ENCODE measurements at regions not wholly inside any gene's neighbourhood (a gene's known extent, or its start where the extent isn't known, plus 50 kb on each side); places are given as distances from the start of the nearest gene placed in this dataset.

DNA sequence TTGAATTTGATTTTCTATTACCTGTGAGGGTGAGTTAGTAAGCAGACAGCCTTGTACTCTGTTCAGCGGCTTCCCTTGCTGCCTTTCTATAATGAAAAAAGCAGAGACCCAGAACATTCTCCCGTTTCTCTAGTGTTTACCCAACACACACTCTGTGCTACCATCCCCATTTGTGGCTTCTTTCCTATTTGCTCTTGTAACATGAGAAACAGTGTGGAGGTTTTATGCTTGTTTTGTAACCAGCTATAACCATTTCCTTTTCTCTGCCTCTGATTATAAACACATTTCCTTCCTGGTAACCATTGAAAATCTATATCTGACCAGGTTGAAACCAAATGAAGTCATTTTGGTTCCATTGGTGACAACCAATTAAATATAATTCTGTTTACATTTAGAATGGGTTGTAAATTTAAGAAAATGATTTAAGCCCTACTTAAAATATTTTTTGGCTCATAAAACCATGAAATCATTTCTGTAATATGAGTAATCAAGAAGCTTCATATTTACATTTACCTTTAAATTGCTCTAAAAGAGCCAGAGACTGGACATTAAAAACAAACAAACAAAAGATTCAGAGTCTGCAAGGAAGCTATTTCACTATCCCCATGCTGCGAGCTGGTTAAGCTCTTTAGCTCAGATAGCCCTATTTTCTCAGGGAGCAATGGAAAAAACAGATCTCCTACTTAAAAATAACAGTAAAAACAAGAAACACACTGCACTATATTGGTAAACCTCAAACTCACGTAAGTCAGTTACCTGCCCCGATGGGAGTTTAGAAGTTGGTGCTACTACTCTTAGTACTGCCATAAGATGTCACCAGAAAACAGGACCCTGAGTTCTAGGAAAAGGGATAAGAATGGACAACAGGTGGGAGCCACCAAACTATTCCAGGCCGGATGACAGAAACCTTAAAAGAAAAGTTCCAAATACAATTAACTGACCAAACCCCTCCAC is 206.5 kb upstream of the EEA1 start:
- TF ChIP-seq, protein P1, sequence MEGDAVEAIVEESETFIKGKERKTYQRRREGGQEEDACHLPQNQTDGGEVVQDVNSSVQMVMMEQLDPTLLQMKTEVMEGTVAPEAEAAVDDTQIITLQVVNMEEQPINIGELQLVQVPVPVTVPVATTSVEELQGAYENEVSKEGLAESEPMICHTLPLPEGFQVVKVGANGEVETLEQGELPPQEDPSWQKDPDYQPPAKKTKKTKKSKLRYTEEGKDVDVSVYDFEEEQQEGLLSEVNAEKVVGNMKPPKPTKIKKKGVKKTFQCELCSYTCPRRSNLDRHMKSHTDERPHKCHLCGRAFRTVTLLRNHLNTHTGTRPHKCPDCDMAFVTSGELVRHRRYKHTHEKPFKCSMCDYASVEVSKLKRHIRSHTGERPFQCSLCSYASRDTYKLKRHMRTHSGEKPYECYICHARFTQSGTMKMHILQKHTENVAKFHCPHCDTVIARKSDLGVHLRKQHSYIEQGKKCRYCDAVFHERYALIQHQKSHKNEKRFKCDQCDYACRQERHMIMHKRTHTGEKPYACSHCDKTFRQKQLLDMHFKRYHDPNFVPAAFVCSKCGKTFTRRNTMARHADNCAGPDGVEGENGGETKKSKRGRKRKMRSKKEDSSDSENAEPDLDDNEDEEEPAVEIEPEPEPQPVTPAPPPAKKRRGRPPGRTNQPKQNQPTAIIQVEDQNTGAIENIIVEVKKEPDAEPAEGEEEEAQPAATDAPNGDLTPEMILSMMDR (IDR thresholded peaks at IDR 0.05; ENCODE audit: unreplicated experiment in 3 of 3), result no peak
- no peaks in the 10 kb centered on the region for H3K36me3 Mint-ChIP-seq (ENCODE audit: low read depth)
- H3K4me1 Mint-ChIP-seq, result peaks cover 38% of the 10 kb centered on the region

DNA sequence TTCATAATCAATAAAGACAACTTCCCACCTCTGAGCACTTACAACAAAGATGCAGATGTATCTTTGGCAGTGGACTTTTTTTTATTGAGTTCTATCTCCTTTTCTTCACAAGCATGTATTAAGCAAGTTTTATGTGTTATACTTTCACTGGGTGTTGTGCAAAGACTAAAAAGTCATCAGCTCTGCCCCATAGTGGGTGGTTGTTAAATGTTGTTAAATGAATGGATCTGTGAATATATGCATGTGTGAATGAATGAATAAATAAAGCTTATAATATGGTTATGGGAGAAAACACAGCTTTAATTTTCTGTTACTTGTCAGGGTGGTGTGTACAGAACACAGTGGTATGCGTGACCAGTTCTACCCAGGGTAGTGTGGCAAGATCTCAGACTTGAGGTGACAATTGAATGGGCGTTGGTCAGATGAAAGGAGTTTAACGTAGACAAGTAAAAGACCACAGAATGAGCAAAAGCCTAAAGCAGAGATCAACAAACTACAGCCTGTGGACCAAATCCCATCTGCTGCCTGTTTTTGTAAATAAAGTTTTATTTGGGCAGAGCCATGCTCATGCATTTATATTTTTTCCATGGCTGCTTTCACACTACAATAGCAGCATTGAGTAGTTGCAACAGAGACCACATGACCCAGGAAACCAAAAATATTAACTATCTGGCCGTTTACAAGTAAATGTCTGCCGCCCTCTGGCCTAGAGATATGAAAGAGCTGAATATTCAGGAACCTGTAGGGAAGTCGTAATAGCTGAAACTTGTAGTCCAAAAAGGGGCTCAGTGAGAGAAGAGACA is 207.4 kb upstream of the EEA1 start:
- Mint-ChIP-seq H3K4me1 (peaks cover 35% of the 10 kb centered on the region), H3K36me3 (ENCODE audit: low read depth) (no peaks in the 10 kb centered on the region), H3K4me3 (peak overlapping the region in 1 of 3 experiments; percentile 0), H3K27ac (peak overlapping the region; percentile 70 to 96 (median 94)), H3K27me3 (ENCODE audit: low read depth) (no peaks in the 10 kb centered on the region), H3K9me3 (no peaks in the 10 kb centered on the region)
- TF ChIP-seq, protein P1 (IDR thresholded peaks at IDR 0.05; ENCODE audit: unreplicated experiment in 3 of 3), result no peak

More for the DNA sequence above, 206.5 kb upstream of the EEA1 start:
- H3K27me3 Mint-ChIP-seq (ENCODE audit: low read depth), result no peaks in the 10 kb centered on the region
- H3K9me3 Mint-ChIP-seq, result no peaks in the 10 kb centered on the region
- no peak overlapping the region for H3K4me3 Mint-ChIP-seq
- H3K27ac Mint-ChIP-seq, result peak overlapping the region; percentile 88 to 96 (median 94)

DNA sequence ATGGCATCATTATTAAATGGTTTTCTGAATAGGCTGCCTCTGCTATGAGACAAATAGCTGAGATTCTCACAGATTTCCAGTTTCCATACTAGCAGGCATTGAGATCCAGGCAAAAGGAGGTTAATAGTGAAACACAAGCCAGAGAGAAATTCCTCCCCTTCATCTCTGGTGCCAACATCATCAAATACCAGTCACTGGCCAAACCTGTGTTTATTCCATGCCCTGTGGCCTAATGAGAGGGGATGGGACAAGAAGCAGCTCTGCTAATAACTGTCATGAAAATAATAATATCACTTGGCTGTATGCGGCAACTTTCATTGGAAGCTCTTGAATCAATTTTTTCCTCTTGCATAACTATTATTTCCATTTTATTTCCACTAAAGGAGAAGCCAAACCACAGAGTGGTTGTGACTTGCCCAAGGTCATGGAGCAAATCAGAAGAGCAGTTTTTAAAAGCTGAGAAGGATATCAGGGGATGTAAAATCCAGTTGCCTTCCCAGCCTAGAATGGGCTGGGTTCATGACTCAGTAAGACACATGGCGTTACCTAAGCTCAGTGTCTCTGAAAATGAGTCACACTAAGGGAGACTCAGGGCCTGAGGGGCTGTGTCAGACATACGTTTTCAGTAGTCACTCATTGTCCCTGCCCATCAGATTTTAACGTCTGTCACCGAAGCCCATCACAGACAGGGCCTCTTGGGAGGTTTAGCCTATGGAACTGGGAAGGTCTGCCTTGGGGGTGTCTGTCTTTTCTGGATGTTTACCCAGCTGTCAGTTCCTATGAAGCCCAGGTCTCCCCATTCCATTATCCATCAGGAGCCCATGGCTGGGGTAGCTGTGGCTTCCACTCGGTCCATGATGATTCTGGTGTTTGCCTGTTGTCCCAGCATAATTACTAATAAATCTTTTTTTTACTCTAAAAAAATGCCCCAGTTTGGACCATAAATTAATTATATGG is 208.8 kb upstream of the EEA1 start:
- no peak overlapping the region for H3K4me3 Mint-ChIP-seq
- H3K9me3 Mint-ChIP-seq, result no peaks in the 10 kb centered on the region
- no peaks in the 10 kb centered on the region for H3K36me3 Mint-ChIP-seq (ENCODE audit: low read depth)
- TF ChIP-seq, protein P1 (IDR thresholded peaks at IDR 0.05; ENCODE audit: unreplicated experiment in 3 of 3), result no peak
- no peaks in the 10 kb centered on the region for H3K27me3 Mint-ChIP-seq (ENCODE audit: low read depth)
- peaks cover 35% of the 10 kb centered on the region for H3K4me1 Mint-ChIP-seq
- H3K27ac Mint-ChIP-seq, result peak overlapping the region; percentile 73 to 96 (median 94)

DNA sequence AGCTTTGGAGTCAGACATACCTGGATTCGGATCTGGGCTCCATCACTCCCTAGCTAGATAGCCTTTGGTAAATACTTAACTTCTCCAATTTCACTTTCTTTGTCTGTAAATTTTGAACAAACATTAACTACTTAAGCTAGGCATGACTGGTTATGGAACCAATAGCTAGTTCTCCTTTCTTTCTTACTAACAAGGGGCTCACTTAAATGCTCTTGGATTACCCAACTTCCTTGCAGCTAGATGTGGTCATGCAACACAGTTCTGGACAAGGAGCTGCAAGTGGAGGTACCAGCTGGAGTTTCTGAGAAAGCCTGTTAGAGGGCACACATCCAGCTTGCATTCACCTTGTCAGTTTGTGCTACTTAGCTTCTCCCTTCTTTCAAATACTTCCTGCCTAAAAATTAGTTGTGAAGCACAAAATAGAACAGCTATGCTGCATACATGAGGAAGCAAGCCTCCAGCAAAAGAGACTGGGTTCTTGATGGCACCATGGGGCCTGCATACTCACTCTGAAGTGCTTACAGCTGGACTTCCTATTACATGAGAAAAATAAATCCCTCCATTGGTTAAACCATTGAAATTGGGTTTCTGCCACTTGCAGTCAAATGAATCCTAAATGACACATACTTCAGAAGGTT is 210.1 kb upstream of the EEA1 start:
- Mint-ChIP-seq H3K9me3 (no peaks in the 10 kb centered on the region), H3K27ac (peak overlapping the region; percentile 94 to 96 (median 94)), H3K36me3 (ENCODE audit: low read depth) (no peaks in the 10 kb centered on the region), H3K4me3 (peak overlapping the region; percentile 48 to 50 (median 48)), H3K27me3 (ENCODE audit: low read depth) (no peaks in the 10 kb centered on the region), H3K4me1 (peaks cover 35% of the 10 kb centered on the region)
- TF ChIP-seq, protein P1 (IDR thresholded peaks at IDR 0.05; ENCODE audit: unreplicated experiment in 3 of 3), result no peak

DNA sequence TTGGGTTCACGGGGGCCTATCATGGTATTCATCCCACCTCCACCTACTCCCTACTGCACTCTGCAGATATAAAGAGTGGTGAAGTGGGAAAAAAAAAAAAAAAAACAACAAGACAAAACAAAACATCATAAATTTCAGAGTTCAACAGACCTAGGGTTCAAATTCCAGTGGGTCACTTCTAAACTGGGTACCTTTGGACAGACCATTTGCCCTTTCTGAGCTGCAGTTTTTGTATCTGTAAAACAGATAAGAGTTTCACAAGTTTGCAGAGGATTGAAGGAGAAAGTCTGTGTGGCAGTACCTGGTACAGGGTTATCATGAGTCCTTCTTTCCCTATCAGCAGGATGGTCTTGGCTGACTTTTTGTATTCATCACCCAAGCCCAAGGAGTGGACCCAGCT is 211.2 kb upstream of the EEA1 start:
- peaks cover 35% of the 10 kb centered on the region for H3K4me1 Mint-ChIP-seq
- peak overlapping the region in 2 of 3 experiments; percentile 94 to 96 for H3K27ac Mint-ChIP-seq
- TF ChIP-seq, protein P1 (IDR thresholded peaks at IDR 0.05; ENCODE audit: unreplicated experiment in 3 of 3), result no peak
- H3K36me3 Mint-ChIP-seq (ENCODE audit: low read depth), result no peaks in the 10 kb centered on the region
- H3K9me3 Mint-ChIP-seq, result no peaks in the 10 kb centered on the region
- H3K4me3 Mint-ChIP-seq, result no peak overlapping the region
- no peaks in the 10 kb centered on the region for H3K27me3 Mint-ChIP-seq (ENCODE audit: low read depth)

All from nephron (organoid).